GM12864 (cell line): ENCODE measurements at regions not wholly inside any gene's neighbourhood (a gene's known extent, or its start where the extent isn't known, plus 50 kb on each side); places are given as distances from the start of the nearest gene placed in this dataset.

Source experiments
- DNase-seq: peaks from one replicate; pipeline ENCODE4 v3.0.0-alpha.2; 2011; ENCODE audit warnings: low read depth
- H3K4me3 ChIP-seq: 2 replicates; pipeline ENCODE4 v1.5.1; 2011; ENCODE audit warnings: mild to moderate bottlenecking, low read depth, low read length, control low read depth
- TF ChIP-seq, protein P1 (sequence below): IDR thresholded peaks from 2 replicates; pipeline ENCODE4 v1.5.1; 2011; ENCODE audit warnings: low read depth, mild to moderate bottlenecking, moderate library complexity, low read length, control low read depth, inconsistent platforms; ENCODE audit errors: missing control alignments

DNA sequence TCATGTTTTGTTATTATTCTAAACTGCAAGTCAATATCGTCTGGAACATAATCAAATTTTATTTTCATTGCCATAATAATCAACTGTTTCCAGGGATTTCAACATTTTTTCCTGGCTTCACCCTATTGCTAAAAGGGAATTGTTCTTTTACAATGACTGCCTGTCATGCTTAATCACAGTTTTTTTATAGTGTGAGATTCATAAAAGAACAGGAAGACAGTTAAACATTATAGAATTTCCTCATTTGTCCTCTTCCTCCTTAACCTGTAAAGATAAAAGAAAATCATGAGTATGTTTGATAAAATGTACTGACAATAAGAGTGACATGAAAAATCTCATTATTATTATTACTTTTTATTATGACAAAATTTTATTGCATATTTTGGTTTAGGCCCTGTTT lies 73.3 kb upstream of the CENPW start:
- TF ChIP-seq, protein P1, sequence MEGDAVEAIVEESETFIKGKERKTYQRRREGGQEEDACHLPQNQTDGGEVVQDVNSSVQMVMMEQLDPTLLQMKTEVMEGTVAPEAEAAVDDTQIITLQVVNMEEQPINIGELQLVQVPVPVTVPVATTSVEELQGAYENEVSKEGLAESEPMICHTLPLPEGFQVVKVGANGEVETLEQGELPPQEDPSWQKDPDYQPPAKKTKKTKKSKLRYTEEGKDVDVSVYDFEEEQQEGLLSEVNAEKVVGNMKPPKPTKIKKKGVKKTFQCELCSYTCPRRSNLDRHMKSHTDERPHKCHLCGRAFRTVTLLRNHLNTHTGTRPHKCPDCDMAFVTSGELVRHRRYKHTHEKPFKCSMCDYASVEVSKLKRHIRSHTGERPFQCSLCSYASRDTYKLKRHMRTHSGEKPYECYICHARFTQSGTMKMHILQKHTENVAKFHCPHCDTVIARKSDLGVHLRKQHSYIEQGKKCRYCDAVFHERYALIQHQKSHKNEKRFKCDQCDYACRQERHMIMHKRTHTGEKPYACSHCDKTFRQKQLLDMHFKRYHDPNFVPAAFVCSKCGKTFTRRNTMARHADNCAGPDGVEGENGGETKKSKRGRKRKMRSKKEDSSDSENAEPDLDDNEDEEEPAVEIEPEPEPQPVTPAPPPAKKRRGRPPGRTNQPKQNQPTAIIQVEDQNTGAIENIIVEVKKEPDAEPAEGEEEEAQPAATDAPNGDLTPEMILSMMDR, result no peak

DNA sequence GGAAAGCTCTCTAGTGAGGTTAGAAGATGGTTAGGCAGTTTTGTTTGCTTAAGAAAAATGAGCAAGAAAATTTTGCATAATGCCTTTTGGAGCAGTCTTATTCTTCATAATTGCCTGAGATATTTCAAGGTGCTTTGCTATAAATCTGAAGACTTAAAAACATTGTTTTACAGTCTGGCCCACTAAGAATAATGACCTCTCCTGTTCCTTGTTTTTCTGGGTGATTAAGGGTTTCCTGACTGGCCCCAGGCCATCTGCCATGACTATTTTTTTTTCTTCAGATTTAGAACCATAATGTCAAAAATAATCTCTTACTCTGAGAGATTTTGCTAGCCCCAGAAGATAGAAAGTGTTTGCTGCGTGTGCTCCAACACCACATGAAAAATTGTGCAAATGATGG lies 72.3 kb upstream of the CENPW start:
- DNase-seq, result no peak
- H3K4me3 ChIP-seq, result no peak overlapping the region
- TF ChIP-seq, protein P1, result no peak

More for the DNA sequence above, 73.3 kb upstream of the CENPW start:
- DNase-seq, result no peak
- H3K4me3 ChIP-seq, result no peak overlapping the region

DNA sequence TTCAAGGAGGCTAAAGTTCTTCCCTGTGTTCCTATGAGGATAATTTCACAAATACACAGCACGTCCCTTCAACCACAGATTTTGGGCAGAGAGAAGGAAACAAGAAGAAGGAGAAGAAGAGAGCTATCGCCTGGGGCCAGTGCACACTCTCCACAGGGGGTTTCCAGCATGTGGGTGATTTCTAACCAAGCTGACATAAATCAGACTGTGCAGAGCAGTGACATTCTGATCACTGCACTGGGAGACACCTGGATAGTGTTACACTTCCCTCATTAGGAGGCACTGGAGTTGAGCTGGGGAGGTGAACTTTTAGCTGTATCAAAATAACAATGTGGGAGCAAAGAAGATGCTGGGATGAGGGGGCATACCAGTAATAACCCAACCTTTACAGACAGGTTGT lies 71.8 kb upstream of the CENPW start:
- TF ChIP-seq, protein P1, result no peak
- no peak for DNase-seq
- no peak overlapping the region for H3K4me3 ChIP-seq

DNA sequence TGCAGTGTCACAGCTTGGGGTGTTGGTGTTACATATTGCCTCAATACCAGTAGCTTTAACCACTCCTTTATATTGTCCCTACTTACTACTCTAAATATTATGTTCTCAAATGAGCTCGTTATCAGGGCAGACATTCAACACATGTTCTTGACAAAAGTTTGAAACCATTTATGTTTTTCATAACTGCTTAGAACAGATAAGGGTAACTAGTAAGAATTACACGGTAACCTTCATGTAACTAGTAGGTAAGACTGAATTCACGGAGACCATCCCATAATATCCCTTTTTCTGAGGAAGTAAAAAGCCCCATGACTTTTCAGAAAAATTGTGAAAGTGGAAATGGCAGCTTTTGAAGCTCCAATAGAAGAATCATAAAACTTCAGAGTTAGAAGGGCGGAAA lies 59.6 kb upstream of the CENPW start:
- no peak for DNase-seq

DNA sequence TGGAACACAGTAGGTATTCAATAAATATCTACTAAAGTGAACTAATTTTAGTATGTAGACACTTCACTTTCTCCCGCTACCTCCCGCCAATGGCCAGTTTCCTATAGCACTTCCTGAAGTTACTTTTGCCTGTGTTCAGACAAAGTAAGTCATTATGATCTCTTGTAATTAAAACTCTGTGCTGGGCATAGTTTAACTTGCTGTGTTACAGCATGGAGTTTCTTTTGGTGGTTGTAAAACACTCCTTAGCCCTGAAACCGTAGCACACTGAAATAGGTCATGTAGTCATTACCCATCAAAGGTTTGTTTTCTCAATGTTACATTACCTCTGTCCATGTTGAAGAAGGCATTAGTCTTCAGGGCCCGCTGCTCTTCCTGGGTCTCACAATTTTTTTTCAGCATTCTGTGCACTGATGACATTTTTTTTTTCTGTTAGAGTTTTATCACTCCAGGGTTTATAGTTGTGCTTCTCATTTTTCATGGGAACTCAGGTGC lies 54.0 kb upstream of the CENPW start:
- no peak for DNase-seq
- no peak overlapping the region for H3K4me3 ChIP-seq
- TF ChIP-seq, protein P1, result no peak

More for the DNA sequence above, 59.6 kb upstream of the CENPW start:
- TF ChIP-seq, protein P1, result no peak
- no peak overlapping the region for H3K4me3 ChIP-seq
